Neural cell (in vitro differentiated cells): ENCODE measurements at regions not wholly inside any gene's neighbourhood (a gene's known extent, or its start where the extent isn't known, plus 50 kb on each side); places are given as distances from the start of the nearest gene placed in this dataset.

Experiments used
- EZH2 ChIP-seq: fragments of 200-600, 300-800 bp; shearing (Covaris generic), sonication (generic); IDR thresholded peaks from 2 replicates; pipeline ENCODE4 v1.6.1; 2014; ENCODE audit warnings: antibody characterized with exemption, low read length, borderline replicate concordance, mild to moderate bottlenecking; ENCODE audit not compliant: insufficient read depth, poor library complexity, severe bottlenecking
- TF ChIP-seq, protein P1 (sequence below): fragments of 450-650 bp; IDR thresholded peaks from 2 replicates; pipeline ENCODE4 v1.5.1; 2014; ENCODE audit warnings: antibody characterized with exemption, mild to moderate bottlenecking, moderate library complexity; ENCODE audit not compliant: poor library complexity, severe bottlenecking

DNA sequence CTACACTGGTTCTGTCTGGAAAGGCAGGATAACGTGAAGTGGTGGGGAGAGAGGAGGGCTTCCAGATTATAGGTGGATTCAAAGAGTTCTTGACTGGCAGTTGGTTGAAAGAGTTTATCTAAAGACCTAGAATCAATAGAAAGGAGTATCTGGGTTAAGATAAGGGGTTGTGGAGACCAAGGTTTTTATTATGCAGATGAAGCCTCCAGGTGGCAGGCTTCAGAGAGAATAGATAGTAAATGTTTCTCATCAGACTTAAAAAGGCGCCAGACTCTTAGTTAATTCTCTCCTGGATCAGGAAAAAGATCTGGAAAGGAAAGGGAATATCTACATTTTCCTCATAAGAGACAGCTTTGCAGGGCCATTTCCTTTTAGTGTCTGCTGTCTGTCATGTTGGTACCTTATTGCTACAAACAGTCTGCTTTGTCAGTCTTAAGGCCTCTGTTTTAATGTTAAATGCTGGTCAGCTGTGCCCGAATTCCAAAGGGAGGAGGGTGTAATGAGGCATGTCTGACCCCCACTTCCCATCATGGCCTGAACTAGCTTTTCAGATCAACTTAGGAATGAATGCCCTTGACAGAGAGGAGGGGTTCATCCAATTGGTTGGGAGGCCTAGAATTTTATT, 401.3 kb downstream of the FUT8 start:
- TF ChIP-seq, protein P1, sequence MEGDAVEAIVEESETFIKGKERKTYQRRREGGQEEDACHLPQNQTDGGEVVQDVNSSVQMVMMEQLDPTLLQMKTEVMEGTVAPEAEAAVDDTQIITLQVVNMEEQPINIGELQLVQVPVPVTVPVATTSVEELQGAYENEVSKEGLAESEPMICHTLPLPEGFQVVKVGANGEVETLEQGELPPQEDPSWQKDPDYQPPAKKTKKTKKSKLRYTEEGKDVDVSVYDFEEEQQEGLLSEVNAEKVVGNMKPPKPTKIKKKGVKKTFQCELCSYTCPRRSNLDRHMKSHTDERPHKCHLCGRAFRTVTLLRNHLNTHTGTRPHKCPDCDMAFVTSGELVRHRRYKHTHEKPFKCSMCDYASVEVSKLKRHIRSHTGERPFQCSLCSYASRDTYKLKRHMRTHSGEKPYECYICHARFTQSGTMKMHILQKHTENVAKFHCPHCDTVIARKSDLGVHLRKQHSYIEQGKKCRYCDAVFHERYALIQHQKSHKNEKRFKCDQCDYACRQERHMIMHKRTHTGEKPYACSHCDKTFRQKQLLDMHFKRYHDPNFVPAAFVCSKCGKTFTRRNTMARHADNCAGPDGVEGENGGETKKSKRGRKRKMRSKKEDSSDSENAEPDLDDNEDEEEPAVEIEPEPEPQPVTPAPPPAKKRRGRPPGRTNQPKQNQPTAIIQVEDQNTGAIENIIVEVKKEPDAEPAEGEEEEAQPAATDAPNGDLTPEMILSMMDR, result peak; percentile 12
- no peak for TF ChIP-seq EZH2
